SK-N-MC (cell line): ENCODE measurements at regions not wholly inside any gene's neighbourhood (a gene's known extent, or its start where the extent isn't known, plus 50 kb on each side); places are given as distances from the start of the nearest gene placed in this dataset.

Experiments used
- DNase-seq: peaks from one replicate; pipeline ENCODE4 v3.0.0-alpha.2; 2011; ENCODE audit warnings: low read depth, low spot score
- H3K27ac ChIP-seq: fragments of 200-600 bp; sonication (generic); 2 replicates; pipeline ENCODE4 v1.5.1; 2016; ENCODE audit warnings: mixed run types
- H3K36me3 ChIP-seq: fragments of 200-600 bp; sonication (generic); 2 replicates; pipeline ENCODE4 v1.6.1; 2017; ENCODE audit warnings: antibody characterized with exemption, low read length, mixed read lengths; ENCODE audit not compliant: insufficient read depth
- H3K4me3 ChIP-seq: fragments of 200-600 bp; sonication (generic); 2 replicates; pipeline ENCODE4 v1.5.1; 2016
- H3K9ac ChIP-seq: fragments of 200-600 bp; sonication (generic); 2 replicates; pipeline ENCODE4 v1.8.0; 2017; ENCODE audit warnings: mixed run types, mixed read lengths; ENCODE audit not compliant: insufficient read length
- H3K9me3 ChIP-seq: fragments of 200-600 bp; sonication (generic); 2 replicates; pipeline ENCODE4 v1.6.1; 2017; ENCODE audit warnings: low read depth, mild to moderate bottlenecking, antibody characterized with exemption, low read length, moderate library complexity, mixed read lengths
- EZH2 ChIP-seq: fragments of 200-600 bp; sonication (generic); IDR thresholded peaks from one replicate; pipeline ENCODE4 v1.6.1; 2017; ENCODE audit warnings: antibody characterized with exemption
- FOXP2 ChIP-seq: optimal IDR thresholded peaks from 2 replicates; pipeline ENCODE3; 2011; ENCODE audit warnings: mild to moderate bottlenecking, moderate library complexity; ENCODE audit not compliant: insufficient read depth; ENCODE audit errors: extremely low read length, control extremely low read depth
- POLR2AphosphoS5 ChIP-seq: IDR thresholded peaks from 2 replicates; pipeline ENCODE4 v1.6.1; 2012; ENCODE audit warnings: mild to moderate bottlenecking, low read depth, low read length, borderline replicate concordance

GRCh38 chrX:120749141-120749846 lies 119.4 kb upstream of the C1GALT1C1 start:
- no peak overlapping the region for H3K9ac ChIP-seq
- no peak overlapping the region for H3K27ac ChIP-seq
- DNase-seq = no peak
- H3K36me3 ChIP-seq = no peaks in the 10 kb centered on the region
- no peak overlapping the region for H3K4me3 ChIP-seq
- TF ChIP-seq EZH2 (no peak), FOXP2 (no peak), POLR2AphosphoS5 (no peak)
- H3K9me3 ChIP-seq = no peaks in the 10 kb centered on the region

- Histone ChIP-seq H3K9ac (no peak overlapping the region), H3K4me3 (no peak overlapping the region), H3K27ac (no peak overlapping the region), H3K36me3 (no peaks in the 10 kb centered on the region), H3K9me3 (no peaks in the 10 kb centered on the region)
- TF ChIP-seq EZH2 (no peak), FOXP2 (no peak), POLR2AphosphoS5 (no peak)
- DNase-seq = no peak
Observed at GRCh38 chrX:120746153-120746552, 116.3 kb upstream of the C1GALT1C1 start.

GRCh38 chrX:120742946-120743665 lies 113.3 kb upstream of the C1GALT1C1 start:
- H3K4me3 ChIP-seq = no peak overlapping the region
- H3K9ac ChIP-seq = no peak overlapping the region
- no peak overlapping the region for H3K27ac ChIP-seq
- DNase-seq = no peak
- no peaks in the 10 kb centered on the region for H3K9me3 ChIP-seq
- no peaks in the 10 kb centered on the region for H3K36me3 ChIP-seq
- TF ChIP-seq FOXP2 (no peak), POLR2AphosphoS5 (no peak), EZH2 (no peak)

GRCh38 chrX:120741452-120741851 lies 111.6 kb upstream of the C1GALT1C1 start:
- Histone ChIP-seq H3K27ac (no peak overlapping the region), H3K4me3 (no peak overlapping the region), H3K9ac (no peak overlapping the region), H3K36me3 (no peaks in the 10 kb centered on the region), H3K9me3 (no peaks in the 10 kb centered on the region)
- DNase-seq = no peak
- no peak for TF ChIP-seq POLR2AphosphoS5
- TF ChIP-seq FOXP2 = no peak
- no peak for TF ChIP-seq EZH2

- Histone ChIP-seq H3K4me3 (no peak overlapping the region), H3K9ac (no peak overlapping the region), H3K27ac (no peak overlapping the region), H3K9me3 (no peaks in the 10 kb centered on the region), H3K36me3 (no peaks in the 10 kb centered on the region)
- TF ChIP-seq POLR2AphosphoS5 (no peak), EZH2 (no peak), FOXP2 (no peak)
- DNase-seq = no peak
Observed at GRCh38 chrX:120740072-120740471, 110.2 kb upstream of the C1GALT1C1 start.

- no peak overlapping the region for H3K4me3 ChIP-seq
- H3K9me3 ChIP-seq = no peaks in the 10 kb centered on the region
- TF ChIP-seq POLR2AphosphoS5 (no peak), EZH2 (no peak), FOXP2 (no peak)
- no peak overlapping the region for H3K27ac ChIP-seq
- no peaks in the 10 kb centered on the region for H3K36me3 ChIP-seq
- H3K9ac ChIP-seq = no peak overlapping the region
- no peak for DNase-seq
Observed at GRCh38 chrX:120739300-120739699, 109.4 kb upstream of the C1GALT1C1 start.

- Histone ChIP-seq H3K4me3 (no peak overlapping the region), H3K9ac (no peak overlapping the region), H3K27ac (no peak overlapping the region), H3K36me3 (no peaks in the 10 kb centered on the region), H3K9me3 (no peaks in the 10 kb centered on the region)
- DNase-seq = no peak
- TF ChIP-seq EZH2 = no peak
- TF ChIP-seq POLR2AphosphoS5 = no peak
- TF ChIP-seq FOXP2 = no peak
Observed at GRCh38 chrX:120736989-120737388, 107.1 kb upstream of the C1GALT1C1 start.

GRCh38 chrX:120735966-120736365 lies 106.1 kb upstream of the C1GALT1C1 start:
- no peaks in the 10 kb centered on the region for H3K36me3 ChIP-seq
- no peak overlapping the region for H3K4me3 ChIP-seq
- no peak overlapping the region for H3K9ac ChIP-seq
- DNase-seq = no peak
- TF ChIP-seq POLR2AphosphoS5 = no peak
- TF ChIP-seq EZH2 = no peak
- no peak for TF ChIP-seq FOXP2
- H3K27ac ChIP-seq = no peak overlapping the region
- no peaks in the 10 kb centered on the region for H3K9me3 ChIP-seq
